GM23338 (cell line): ENCODE measurements at regions not wholly inside any gene's neighbourhood (a gene's known extent, or its start where the extent isn't known, plus 50 kb on each side); places are given as distances from the start of the nearest gene placed in this dataset.

ENCODE experiments used
- CREB1 ChIP-seq: fragments of 250-450 bp; sonication (Bioruptor Pico); IDR thresholded peaks from 2 replicates; pipeline ENCODE4 v1.5.0; 2020; ENCODE audit warnings: low read depth, mild to moderate bottlenecking, moderate library complexity
- EZH2 ChIP-seq: fragments of 200-600 bp; sonication (generic); IDR thresholded peaks from one replicate; pipeline ENCODE4 v1.8.0; 2017; ENCODE audit warnings: antibody characterized with exemption, mild to moderate bottlenecking, low read depth; ENCODE audit not compliant: unreplicated experiment
- EZH2phosphoT487 ChIP-seq: fragments of 200-600 bp; sonication (generic); IDR thresholded peaks from one replicate; pipeline ENCODE4 v1.8.1; 2018; ENCODE audit warnings: antibody characterized with exemption; ENCODE audit not compliant: unreplicated experiment
- JUNB ChIP-seq: IDR thresholded peaks from one replicate; pipeline ENCODE4 v1.6.1; 2016; ENCODE audit warnings: antibody characterized with exemption; ENCODE audit not compliant: unreplicated experiment
- NANOG ChIP-seq: IDR thresholded peaks from 2 replicates; pipeline ENCODE4 v1.6.1; 2016; ENCODE audit warnings: antibody characterized with exemption, borderline replicate concordance
- POLR2AphosphoS5 ChIP-seq: IDR thresholded peaks from 2 replicates; pipeline ENCODE4 v1.6.1; 2016; ENCODE audit warnings: antibody characterized with exemption, low read depth
- STAT1 ChIP-seq: IDR thresholded peaks from one replicate; pipeline ENCODE4 v1.6.1; 2016; ENCODE audit warnings: antibody characterized with exemption; ENCODE audit not compliant: unreplicated experiment
- ZNF114 ChIP-seq: fragments of 250-450 bp; sonication (Bioruptor Pico); IDR thresholded peaks from 2 replicates; pipeline ENCODE4 v1.5.0; 2020; ENCODE audit warnings: mild to moderate bottlenecking, moderate library complexity
- ZNF331 ChIP-seq: fragments of 250-450 bp; sonication (Bioruptor Pico); IDR thresholded peaks from 2 replicates; pipeline ENCODE4 v1.5.0; 2020; ENCODE audit warnings: low read depth, mild to moderate bottlenecking, moderate library complexity
- TF ChIP-seq, protein P1 (sequence below), 2 experiments: fragments of 200-600 bp in 1 of 2; sonication (generic) in 1 of 2; conservative IDR thresholded peaks; 2 replicates each; pipeline versions ENCODE4 v1.5.1 to v1.6.1; 2016 to 2017; ENCODE audit warnings: antibody characterized with exemption in 2 of 2, low read depth in 2 of 2, mild to moderate bottlenecking in 2 of 2, moderate library complexity in 1 of 2
- TF ChIP-seq, protein P2 (sequence below): IDR thresholded peaks from one replicate; pipeline ENCODE4 v1.6.1; 2018; ENCODE audit warnings: antibody characterized with exemption; ENCODE audit not compliant: unreplicated experiment
- TF ChIP-seq, protein P3 (sequence below): fragments of 250-450 bp; sonication (Bioruptor Pico); IDR thresholded peaks from 2 replicates; pipeline ENCODE4 v1.5.0; 2020; ENCODE audit warnings: mild to moderate bottlenecking, moderate library complexity
- TF ChIP-seq, protein P4 (sequence below): IDR thresholded peaks from 2 replicates; pipeline ENCODE4 v1.6.1; 2016; ENCODE audit warnings: antibody characterized with exemption

GRCh38 chr6:11284996-11285395 lies 52.5 kb upstream of the NEDD9 start:
- TF ChIP-seq, protein P1, sequence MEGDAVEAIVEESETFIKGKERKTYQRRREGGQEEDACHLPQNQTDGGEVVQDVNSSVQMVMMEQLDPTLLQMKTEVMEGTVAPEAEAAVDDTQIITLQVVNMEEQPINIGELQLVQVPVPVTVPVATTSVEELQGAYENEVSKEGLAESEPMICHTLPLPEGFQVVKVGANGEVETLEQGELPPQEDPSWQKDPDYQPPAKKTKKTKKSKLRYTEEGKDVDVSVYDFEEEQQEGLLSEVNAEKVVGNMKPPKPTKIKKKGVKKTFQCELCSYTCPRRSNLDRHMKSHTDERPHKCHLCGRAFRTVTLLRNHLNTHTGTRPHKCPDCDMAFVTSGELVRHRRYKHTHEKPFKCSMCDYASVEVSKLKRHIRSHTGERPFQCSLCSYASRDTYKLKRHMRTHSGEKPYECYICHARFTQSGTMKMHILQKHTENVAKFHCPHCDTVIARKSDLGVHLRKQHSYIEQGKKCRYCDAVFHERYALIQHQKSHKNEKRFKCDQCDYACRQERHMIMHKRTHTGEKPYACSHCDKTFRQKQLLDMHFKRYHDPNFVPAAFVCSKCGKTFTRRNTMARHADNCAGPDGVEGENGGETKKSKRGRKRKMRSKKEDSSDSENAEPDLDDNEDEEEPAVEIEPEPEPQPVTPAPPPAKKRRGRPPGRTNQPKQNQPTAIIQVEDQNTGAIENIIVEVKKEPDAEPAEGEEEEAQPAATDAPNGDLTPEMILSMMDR (conservative IDR thresholded peaks at IDR 0.05; ENCODE audit: low read depth in 2 of 2) = no peak
- no peak for TF ChIP-seq POLR2AphosphoS5
- no peak for TF ChIP-seq EZH2phosphoT487
- no peak for TF ChIP-seq EZH2
- TF ChIP-seq, protein P2, sequence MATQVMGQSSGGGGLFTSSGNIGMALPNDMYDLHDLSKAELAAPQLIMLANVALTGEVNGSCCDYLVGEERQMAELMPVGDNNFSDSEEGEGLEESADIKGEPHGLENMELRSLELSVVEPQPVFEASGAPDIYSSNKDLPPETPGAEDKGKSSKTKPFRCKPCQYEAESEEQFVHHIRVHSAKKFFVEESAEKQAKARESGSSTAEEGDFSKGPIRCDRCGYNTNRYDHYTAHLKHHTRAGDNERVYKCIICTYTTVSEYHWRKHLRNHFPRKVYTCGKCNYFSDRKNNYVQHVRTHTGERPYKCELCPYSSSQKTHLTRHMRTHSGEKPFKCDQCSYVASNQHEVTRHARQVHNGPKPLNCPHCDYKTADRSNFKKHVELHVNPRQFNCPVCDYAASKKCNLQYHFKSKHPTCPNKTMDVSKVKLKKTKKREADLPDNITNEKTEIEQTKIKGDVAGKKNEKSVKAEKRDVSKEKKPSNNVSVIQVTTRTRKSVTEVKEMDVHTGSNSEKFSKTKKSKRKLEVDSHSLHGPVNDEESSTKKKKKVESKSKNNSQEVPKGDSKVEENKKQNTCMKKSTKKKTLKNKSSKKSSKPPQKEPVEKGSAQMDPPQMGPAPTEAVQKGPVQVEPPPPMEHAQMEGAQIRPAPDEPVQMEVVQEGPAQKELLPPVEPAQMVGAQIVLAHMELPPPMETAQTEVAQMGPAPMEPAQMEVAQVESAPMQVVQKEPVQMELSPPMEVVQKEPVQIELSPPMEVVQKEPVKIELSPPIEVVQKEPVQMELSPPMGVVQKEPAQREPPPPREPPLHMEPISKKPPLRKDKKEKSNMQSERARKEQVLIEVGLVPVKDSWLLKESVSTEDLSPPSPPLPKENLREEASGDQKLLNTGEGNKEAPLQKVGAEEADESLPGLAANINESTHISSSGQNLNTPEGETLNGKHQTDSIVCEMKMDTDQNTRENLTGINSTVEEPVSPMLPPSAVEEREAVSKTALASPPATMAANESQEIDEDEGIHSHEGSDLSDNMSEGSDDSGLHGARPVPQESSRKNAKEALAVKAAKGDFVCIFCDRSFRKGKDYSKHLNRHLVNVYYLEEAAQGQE = no peak
- TF ChIP-seq ZNF331 (CRISPR knock-in tag) = no peak
- TF ChIP-seq ZNF114 (CRISPR knock-in tag) = no peak
- TF ChIP-seq CREB1 (CRISPR knock-in tag) = no peak
- TF ChIP-seq, protein P3, sequence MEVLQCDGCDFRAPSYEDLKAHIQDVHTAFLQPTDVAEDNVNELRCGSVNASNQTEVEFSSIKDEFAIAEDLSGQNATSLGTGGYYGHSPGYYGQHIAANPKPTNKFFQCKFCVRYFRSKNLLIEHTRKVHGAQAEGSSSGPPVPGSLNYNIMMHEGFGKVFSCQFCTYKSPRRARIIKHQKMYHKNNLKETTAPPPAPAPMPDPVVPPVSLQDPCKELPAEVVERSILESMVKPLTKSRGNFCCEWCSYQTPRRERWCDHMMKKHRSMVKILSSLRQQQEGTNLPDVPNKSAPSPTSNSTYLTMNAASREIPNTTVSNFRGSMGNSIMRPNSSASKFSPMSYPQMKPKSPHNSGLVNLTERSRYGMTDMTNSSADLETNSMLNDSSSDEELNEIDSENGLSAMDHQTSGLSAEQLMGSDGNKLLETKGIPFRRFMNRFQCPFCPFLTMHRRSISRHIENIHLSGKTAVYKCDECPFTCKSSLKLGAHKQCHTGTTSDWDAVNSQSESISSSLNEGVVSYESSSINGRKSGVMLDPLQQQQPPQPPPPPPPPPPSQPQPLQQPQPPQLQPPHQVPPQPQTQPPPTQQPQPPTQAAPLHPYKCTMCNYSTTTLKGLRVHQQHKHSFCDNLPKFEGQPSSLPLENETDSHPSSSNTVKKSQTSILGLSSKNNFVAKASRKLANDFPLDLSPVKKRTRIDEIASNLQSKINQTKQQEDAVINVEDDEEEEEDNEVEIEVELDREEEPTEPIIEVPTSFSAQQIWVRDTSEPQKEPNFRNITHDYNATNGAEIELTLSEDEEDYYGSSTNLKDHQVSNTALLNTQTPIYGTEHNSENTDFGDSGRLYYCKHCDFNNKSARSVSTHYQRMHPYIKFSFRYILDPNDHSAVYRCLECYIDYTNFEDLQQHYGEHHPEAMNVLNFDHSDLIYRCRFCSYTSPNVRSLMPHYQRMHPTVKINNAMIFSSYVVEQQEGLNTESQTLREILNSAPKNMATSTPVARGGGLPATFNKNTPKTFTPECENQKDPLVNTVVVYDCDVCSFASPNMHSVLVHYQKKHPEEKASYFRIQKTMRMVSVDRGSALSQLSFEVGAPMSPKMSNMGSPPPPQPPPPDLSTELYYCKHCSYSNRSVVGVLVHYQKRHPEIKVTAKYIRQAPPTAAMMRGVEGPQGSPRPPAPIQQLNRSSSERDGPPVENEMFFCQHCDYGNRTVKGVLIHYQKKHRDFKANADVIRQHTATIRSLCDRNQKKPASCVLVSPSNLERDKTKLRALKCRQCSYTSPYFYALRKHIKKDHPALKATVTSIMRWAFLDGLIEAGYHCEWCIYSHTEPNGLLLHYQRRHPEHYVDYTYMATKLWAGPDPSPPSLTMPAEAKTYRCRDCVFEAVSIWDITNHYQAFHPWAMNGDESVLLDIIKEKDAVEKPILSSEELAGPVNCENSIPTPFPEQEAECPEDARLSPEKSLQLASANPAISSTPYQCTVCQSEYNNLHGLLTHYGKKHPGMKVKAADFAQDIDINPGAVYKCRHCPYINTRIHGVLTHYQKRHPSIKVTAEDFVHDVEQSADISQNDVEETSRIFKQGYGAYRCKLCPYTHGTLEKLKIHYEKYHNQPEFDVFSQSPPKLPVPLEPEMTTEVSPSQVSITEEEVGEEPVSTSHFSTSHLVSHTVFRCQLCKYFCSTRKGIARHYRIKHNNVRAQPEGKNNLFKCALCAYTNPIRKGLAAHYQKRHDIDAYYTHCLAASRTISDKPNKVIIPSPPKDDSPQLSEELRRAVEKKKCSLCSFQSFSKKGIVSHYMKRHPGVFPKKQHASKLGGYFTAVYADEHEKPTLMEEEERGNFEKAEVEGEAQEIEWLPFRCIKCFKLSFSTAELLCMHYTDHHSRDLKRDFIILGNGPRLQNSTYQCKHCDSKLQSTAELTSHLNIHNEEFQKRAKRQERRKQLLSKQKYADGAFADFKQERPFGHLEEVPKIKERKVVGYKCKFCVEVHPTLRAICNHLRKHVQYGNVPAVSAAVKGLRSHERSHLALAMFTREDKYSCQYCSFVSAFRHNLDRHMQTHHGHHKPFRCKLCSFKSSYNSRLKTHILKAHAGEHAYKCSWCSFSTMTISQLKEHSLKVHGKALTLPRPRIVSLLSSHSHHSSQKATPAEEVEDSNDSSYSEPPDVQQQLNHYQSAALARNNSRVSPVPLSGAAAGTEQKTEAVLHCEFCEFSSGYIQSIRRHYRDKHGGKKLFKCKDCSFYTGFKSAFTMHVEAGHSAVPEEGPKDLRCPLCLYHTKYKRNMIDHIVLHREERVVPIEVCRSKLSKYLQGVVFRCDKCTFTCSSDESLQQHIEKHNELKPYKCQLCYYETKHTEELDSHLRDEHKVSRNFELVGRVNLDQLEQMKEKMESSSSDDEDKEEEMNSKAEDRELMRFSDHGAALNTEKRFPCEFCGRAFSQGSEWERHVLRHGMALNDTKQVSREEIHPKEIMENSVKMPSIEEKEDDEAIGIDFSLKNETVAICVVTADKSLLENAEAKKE (CRISPR knock-in tag) = no peak
- no peak for TF ChIP-seq JUNB
- no peak for TF ChIP-seq NANOG
- TF ChIP-seq, protein P4, sequence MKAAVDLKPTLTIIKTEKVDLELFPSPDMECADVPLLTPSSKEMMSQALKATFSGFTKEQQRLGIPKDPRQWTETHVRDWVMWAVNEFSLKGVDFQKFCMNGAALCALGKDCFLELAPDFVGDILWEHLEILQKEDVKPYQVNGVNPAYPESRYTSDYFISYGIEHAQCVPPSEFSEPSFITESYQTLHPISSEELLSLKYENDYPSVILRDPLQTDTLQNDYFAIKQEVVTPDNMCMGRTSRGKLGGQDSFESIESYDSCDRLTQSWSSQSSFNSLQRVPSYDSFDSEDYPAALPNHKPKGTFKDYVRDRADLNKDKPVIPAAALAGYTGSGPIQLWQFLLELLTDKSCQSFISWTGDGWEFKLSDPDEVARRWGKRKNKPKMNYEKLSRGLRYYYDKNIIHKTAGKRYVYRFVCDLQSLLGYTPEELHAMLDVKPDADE = no peak
- TF ChIP-seq STAT1 = no peak
